ENCODE measurements at regions not wholly inside any gene's neighbourhood (a gene's known extent, or its start where the extent isn't known, plus 50 kb on each side); places are given as distances from the start of the nearest gene placed in this dataset.

- no peaks in the 10 kb centered on the region for H3K27me3 ChIP-seq (ENCODE audit: control insufficient read depth in 2 of 2, insufficient read depth in 2 of 2, low read length in 2 of 2)
- no peak overlapping the region for H3K4me3 ChIP-seq (replicated peaks in 1 of 3; ENCODE audit: insufficient read depth in 1 of 3, low read depth in 1 of 3, low read length in 3 of 3)
- peak overlapping the region; percentile 42 for H2AFZ ChIP-seq (ENCODE audit: low read depth, low read length)
- CTCF ChIA-PET: interaction anchor here (0.6 to 2.5 kb wide), 6 partner anchors 19 to 356 kb away, joined by 3 to 11 read pairs (median 4); no protein-coding TSS in a partner anchor
- POLR2A ChIA-PET: no interaction called here
- no peaks in the 10 kb centered on the region for H3K79me2 ChIP-seq (ENCODE audit: control insufficient read depth, insufficient read depth, low read length)
- H3K4me2 ChIP-seq (ENCODE audit: insufficient read depth, low read length): peak overlapping the region; percentile 35
- H3K27ac ChIP-seq (ENCODE audit: insufficient read depth, low read depth, low read length): no peak overlapping the region
- FAIRE-seq: no peak
- H3K9ac ChIP-seq (replicated peaks; ENCODE audit: extremely low read depth, insufficient read depth, low read length): no peak overlapping the region
- no peaks in the 10 kb centered on the region for H3K9me3 ChIP-seq (replicated peaks; ENCODE audit: control insufficient read depth, insufficient read depth, low read length)
- dilution Hi-C loops (cut with MboI; ENCODE audit: extremely low pct_ligation_motif_present, low sequenced_read_pairs) (no loop called here), intact Hi-C loops (cut with micrococcal nuclease) (no loop called here)
- no peaks in the 10 kb centered on the region for H4K20me1 ChIP-seq (replicated peaks; ENCODE audit: control insufficient read depth, extremely low read depth, insufficient read depth, low read length)
- peaks cover 13% of the 10 kb centered on the region for H3K4me1 ChIP-seq (ENCODE audit: control insufficient read depth, extremely low read depth, insufficient read depth, low read length)
- H3K9me1 ChIP-seq (replicated peaks; ENCODE audit: control insufficient read depth, extremely low read depth, insufficient read depth, low read length): no peaks in the 10 kb centered on the region
- peak; percentile 30 for TF ChIP-seq FOS (IDR thresholded peaks at IDR 0.05; ENCODE audit: borderline replicate concordance, insufficient read depth, low read length)
- no peak for TF ChIP-seq CTCF (IDR thresholded peaks at IDR 0.05; ENCODE audit: extremely low read depth in 1 of 2, insufficient read depth in 1 of 2, low read depth in 1 of 2, low read length in 2 of 2)
- H3K36me3 ChIP-seq (ENCODE audit: control insufficient read depth in 2 of 2, extremely low read depth in 1 of 2, insufficient read depth in 2 of 2, low read length in 2 of 2): no peaks in the 10 kb centered on the region
- peak; percentile 43 for DNase-seq (ENCODE audit: low read depth, low spot score)
- BruUV-seq (replicated peaks): no TSS peak
Measured at GRCh38 chr6:134466771-134467525, 149.0 kb upstream of the SGK1 start.

GRCh38 chr6:134464690-134465411, 146.9 kb upstream of the SGK1 start:
- H2AFZ ChIP-seq (ENCODE audit: low read depth, low read length): no peak overlapping the region
- FAIRE-seq: no peak

More at GRCh38 chr6:134464690-134465411, 146.9 kb upstream of the SGK1 start:
- intact Hi-C loops (cut with micrococcal nuclease): no loop called here
- DNase-seq (ENCODE audit: low read depth, low spot score): no peak
- no peaks in the 10 kb centered on the region for H3K9me1 ChIP-seq (replicated peaks; ENCODE audit: control insufficient read depth, extremely low read depth, insufficient read depth, low read length)
- H3K9me3 ChIP-seq (replicated peaks; ENCODE audit: control insufficient read depth, insufficient read depth, low read length): no peaks in the 10 kb centered on the region
- peaks cover 13% of the 10 kb centered on the region for H3K4me1 ChIP-seq (ENCODE audit: control insufficient read depth, extremely low read depth, insufficient read depth, low read length)
- H3K4me2 ChIP-seq (ENCODE audit: insufficient read depth, low read length): no peak overlapping the region
- ChIA-PET CTCF (interaction anchor here (0.6 to 2.3 kb wide), 5 partner anchors 9 to 476 kb away, joined by 3 to 7 read pairs (median 3); no protein-coding TSS in a partner anchor), POLR2A (no interaction called here)
- no peak for TF ChIP-seq FOS (IDR thresholded peaks at IDR 0.05; ENCODE audit: borderline replicate concordance, insufficient read depth, low read length)
- no peak for TF ChIP-seq GATA2 (IDR thresholded peaks at IDR 0.05; ENCODE audit: insufficient read depth, insufficient read length, low read depth, low read length)
- TF ChIP-seq MAX (IDR thresholded peaks at IDR 0.05; ENCODE audit: insufficient read depth, insufficient read length): no peak
- no peak for TF ChIP-seq MYC (IDR thresholded peaks at IDR 0.05; ENCODE audit: low read depth, low read length)
- TF ChIP-seq EZH2 (IDR thresholded peaks at IDR 0.05; ENCODE audit: borderline replicate concordance, low read depth, low read length, severe bottlenecking): no peak
- no peak for TF ChIP-seq JUN (IDR thresholded peaks at IDR 0.05; ENCODE audit: borderline replicate concordance, insufficient read depth, insufficient read length, low read depth)
- TF ChIP-seq POLR2A (IDR thresholded peaks at IDR 0.05; ENCODE audit: low read depth, low read length): no peak
- no peak for TF ChIP-seq POLR2AphosphoS5 (IDR thresholded peaks at IDR 0.05; ENCODE audit: insufficient read depth, low read depth, low read length)
- TF ChIP-seq CTCF (IDR thresholded peaks at IDR 0.05; ENCODE audit: extremely low read depth in 1 of 2, insufficient read depth in 1 of 2, low read depth in 1 of 2, low read length in 2 of 2): no peak
- no peaks in the 10 kb centered on the region for H3K36me3 ChIP-seq (ENCODE audit: control insufficient read depth in 2 of 2, extremely low read depth in 1 of 2, insufficient read depth in 2 of 2, low read length in 2 of 2)
- H3K9ac ChIP-seq (replicated peaks; ENCODE audit: extremely low read depth, insufficient read depth, low read length): no peak overlapping the region
- H4K20me1 ChIP-seq (replicated peaks; ENCODE audit: control insufficient read depth, extremely low read depth, insufficient read depth, low read length): no peaks in the 10 kb centered on the region
- BruUV-seq (replicated peaks): no TSS peak
- H3K79me2 ChIP-seq (ENCODE audit: control insufficient read depth, insufficient read depth, low read length): no peaks in the 10 kb centered on the region
- no peaks in the 10 kb centered on the region for H3K27me3 ChIP-seq (ENCODE audit: control insufficient read depth in 2 of 2, insufficient read depth in 2 of 2, low read length in 2 of 2)
- dilution Hi-C loops (cut with MboI; ENCODE audit: extremely low pct_ligation_motif_present, low sequenced_read_pairs): no loop called here
- no peak overlapping the region for H3K4me3 ChIP-seq (replicated peaks in 1 of 3; ENCODE audit: insufficient read depth in 1 of 3, low read depth in 1 of 3, low read length in 3 of 3)
- H3K27ac ChIP-seq (ENCODE audit: insufficient read depth, low read depth, low read length): no peak overlapping the region

Data from endothelial cell of umbilical vein (primary cell).